T-cell (primary cell): ENCODE measurements at regions not wholly inside any gene's neighbourhood (a gene's known extent, or its start where the extent isn't known, plus 50 kb on each side); places are given as distances from the start of the nearest gene placed in this dataset.
"Not testable (repeated sequence)": the region's sequence is repeated elsewhere in the genome, so short reads cannot be mapped to it uniquely, and the experiment has no call there.

Source experiments
- ATAC-seq, 4 experiments: fragments of 200-7000 bp in 3 of 4; fragments of 150-1000 bp in 1 of 4; cut with Tn5 transposase; replicated peaks in 1 of 4; 1 replicate in 3 of 4; 2 replicates in 1 of 4; pipeline ENCODE4 v1.10.0; 2021; ENCODE audit warnings: moderate library complexity in 3 of 4, mild to moderate bottlenecking in 2 of 4, moderate number of reproducible peaks in 1 of 4
- CTCF ChIA-PET, 2 donors: fragments of 300-600 bp; sonication (Branson Sonifier 250); formaldehyde crosslinking; loops; one replicate each; lab custom pipeline; 2022; ENCODE audit warnings: antibody characterized with exemption in 2 of 2; lab: Charles Lee
- POLR2A ChIA-PET, 2 donors: fragments of 300-600 bp; sonication (Branson Sonifier 250); formaldehyde crosslinking; loops; one replicate each; lab custom pipeline; 2022; ENCODE audit warnings: antibody characterized with exemption in 2 of 2; lab: Charles Lee
- DNase-seq, 35 experiments: peaks; one replicate each; pipeline versions ENCODE4 v3.0.0 to v3.0.0-alpha.2; 2013 to 2023
- H3K27ac ChIP-seq: one replicate; pipeline ENCODE4 v1.5.1; 2013; ENCODE audit warnings: low read length
- H3K27me3 ChIP-seq, 2 experiments: replicated peaks in 1 of 2; 1 replicate in 1 of 2; 2 replicates in 1 of 2; pipeline versions ENCODE4 v1.6.1 to v1.7.0; 2013; ENCODE audit warnings: low read length in 1 of 2, mixed read lengths in 1 of 2; ENCODE audit not compliant: control insufficient read depth in 2 of 2, insufficient read depth in 2 of 2; ENCODE audit errors: extremely low read depth in 1 of 2
- H3K36me3 ChIP-seq, 2 donors: 1 replicate in 1 of 2; 2 replicates in 1 of 2; pipeline versions ENCODE4 v1.6.1 to v1.7.0; 2013; ENCODE audit warnings: low read length in 1 of 2; ENCODE audit not compliant: control insufficient read depth in 2 of 2, insufficient read depth in 1 of 2; ENCODE audit errors: extremely low read depth in 1 of 2
- H3K4me1 ChIP-seq, 2 experiments: 1 replicate in 1 of 2; 2 replicates in 1 of 2; pipeline versions ENCODE4 v1.6.1 to v1.7.0; 2013; ENCODE audit warnings: low read length in 2 of 2, mixed read lengths in 1 of 2; ENCODE audit not compliant: insufficient read depth in 2 of 2, control insufficient read depth in 1 of 2; ENCODE audit errors: extremely low read depth in 1 of 2
- H3K4me3 ChIP-seq, 2 donors: 1 replicate in 1 of 2; 2 replicates in 1 of 2; pipeline versions ENCODE4 v1.5.1 to v1.7.0; 2013; ENCODE audit warnings: mild to moderate bottlenecking in 2 of 2, low read length in 1 of 2, moderate library complexity in 1 of 2; ENCODE audit not compliant: control insufficient read depth in 1 of 2; ENCODE audit errors: extremely low read depth in 1 of 2
- H3K9me3 ChIP-seq: 2 replicates; pipeline ENCODE4 v1.7.0; 2013
- H3K27ac Mint-ChIP-seq, 2 donors: one replicate each; pipeline ENCODE4 v1.8.0; 2020 to 2021; ENCODE audit warnings: mild to moderate bottlenecking in 2 of 2, mixed read lengths in 2 of 2
- H3K27me3 Mint-ChIP-seq, 2 donors: one replicate each; pipeline ENCODE4 v1.8.0; 2021 to 2022; ENCODE audit warnings: mixed read lengths in 2 of 2
- H3K36me3 Mint-ChIP-seq: one replicate; pipeline ENCODE4 v1.8.0; 2021; ENCODE audit warnings: mixed read lengths
- H3K4me1 Mint-ChIP-seq, 3 donors: one replicate each; pipeline ENCODE4 v1.8.0; 2020 to 2022; ENCODE audit warnings: mixed read lengths in 3 of 3, mild to moderate bottlenecking in 1 of 3
- H3K4me3 Mint-ChIP-seq, 3 donors: one replicate each; pipeline ENCODE4 v1.8.0; 2020 to 2022; ENCODE audit warnings: mild to moderate bottlenecking in 3 of 3, mixed read lengths in 3 of 3, moderate library complexity in 3 of 3
- H3K9me3 Mint-ChIP-seq, 3 donors: one replicate each; pipeline ENCODE4 v1.8.0; 2020 to 2022; ENCODE audit warnings: mixed read lengths in 3 of 3
- WGBS: methylation state at CpG from one replicate; pipeline ENCODE4 v1.1.5; 2013; ENCODE audit warnings: missing lambda C conversion rate; ENCODE audit not compliant: insufficient coverage; 5-methylcytosine and 5-hydroxymethylcytosine counted together

- Histone ChIP-seq H3K9me3 (peaks cover 2% of the 10 kb centered on the region), H3K27ac (no peak overlapping the region), H3K4me1 (no peaks in the 10 kb centered on the region), H3K27me3 (no peaks in the 10 kb centered on the region), H3K4me3 (no peak overlapping the region), H3K36me3 (no peaks in the 10 kb centered on the region)
- Mint-ChIP-seq H3K9me3 (peaks cover 6 to 25% (median 20%) of the 10 kb centered on the region in 3 donors), H3K4me3 (no peak overlapping the region), H3K36me3 (no peaks in the 10 kb centered on the region), H3K27ac (no peak overlapping the region), H3K27me3 (no peaks in the 10 kb centered on the region), H3K4me1 (no peaks in the 10 kb centered on the region)
- POLR2A ChIA-PET, result no interaction called here
- no CpG with 5 or more reads among the region's 3 CpGs for WGBS
- ATAC-seq (no peak), DNase-seq (no peak)
- CTCF ChIA-PET, result no interaction called here
These were observed 1851.1 kb downstream of the PCDH9 start for GRCh38 chr13:65378943-65379519.

- peaks cover 2% of the 10 kb centered on the region for H3K9me3 ChIP-seq
- H3K4me1 Mint-ChIP-seq, result no peaks in the 10 kb centered on the region
- H3K4me3 ChIP-seq, result no peak overlapping the region
- H3K4me3 Mint-ChIP-seq, result no peak overlapping the region
- ChIA-PET CTCF (no interaction called here), POLR2A (no interaction called here)
- DNase-seq (no peak), ATAC-seq (no peak)
- no peaks in the 10 kb centered on the region for H3K36me3 ChIP-seq
- H3K9me3 Mint-ChIP-seq, result peaks cover 2 to 19% (median 17%) of the 10 kb centered on the region in 3 donors
- H3K27ac ChIP-seq, result no peak overlapping the region
- no peak overlapping the region for H3K27ac Mint-ChIP-seq
- H3K27me3 Mint-ChIP-seq, result no peaks in the 10 kb centered on the region
- no peaks in the 10 kb centered on the region for H3K27me3 ChIP-seq
- no CpG with 5 or more reads among the region's 1 CpG for WGBS
- no peaks in the 10 kb centered on the region for H3K36me3 Mint-ChIP-seq
- H3K4me1 ChIP-seq, result no peaks in the 10 kb centered on the region
These were observed 1851.7 kb downstream of the PCDH9 start for GRCh38 chr13:65378484-65378883.

GRCh38 chr13:65368832-65369231 lies 1861.3 kb downstream of the PCDH9 start:
- Histone ChIP-seq H3K9me3 (no peaks in the 10 kb centered on the region), H3K4me1 (no peaks in the 10 kb centered on the region), H3K36me3 (no peaks in the 10 kb centered on the region), H3K4me3 (no peak overlapping the region), H3K27ac (no peak overlapping the region), H3K27me3 (no peaks in the 10 kb centered on the region)
- H3K9me3 Mint-ChIP-seq, result peaks cover 13 to 23% (median 18%) of the 10 kb centered on the region in 3 donors
- ATAC-seq (no peak), DNase-seq (no peak)
- no peak overlapping the region for H3K27ac Mint-ChIP-seq
- no peak overlapping the region for H3K4me3 Mint-ChIP-seq
- H3K36me3 Mint-ChIP-seq, result no peaks in the 10 kb centered on the region
- WGBS, result no CpG with 5 or more reads among the region's 6 CpGs
- H3K27me3 Mint-ChIP-seq, result no peaks in the 10 kb centered on the region
- H3K4me1 Mint-ChIP-seq, result no peaks in the 10 kb centered on the region
- CTCF ChIA-PET, result no interaction called here
- POLR2A ChIA-PET, result no interaction called here

GRCh38 chr13:65353951-65354350 lies 1876.2 kb downstream of the PCDH9 start:
- 62% methylated on average over 2 of the region's 2 CpGs for WGBS
- Mint-ChIP-seq H3K9me3 (peaks cover 16 to 19% (median 18%) of the 10 kb centered on the region in 3 donors), H3K4me1 (no peaks in the 10 kb centered on the region), H3K36me3 (no peaks in the 10 kb centered on the region), H3K27me3 (no peaks in the 10 kb centered on the region), H3K27ac (no peak overlapping the region), H3K4me3 (no peak overlapping the region)
- Histone ChIP-seq H3K4me1 (no peaks in the 10 kb centered on the region), H3K36me3 (no peaks in the 10 kb centered on the region), H3K4me3 (no peak overlapping the region), H3K9me3 (no peaks in the 10 kb centered on the region), H3K27me3 (no peaks in the 10 kb centered on the region), H3K27ac (no peak overlapping the region)
- CTCF ChIA-PET, result no interaction called here
- no peak for DNase-seq
- ATAC-seq, result peak in 1 of 4 experiments; percentile 13
- POLR2A ChIA-PET, result no interaction called here

GRCh38 chr13:65353150-65353549 lies 1877.0 kb downstream of the PCDH9 start:
- 65% methylated on average over 3 of the region's 3 CpGs for WGBS
- peaks cover 12 to 20% (median 19%) of the 10 kb centered on the region in 3 donors for H3K9me3 Mint-ChIP-seq
- H3K27ac Mint-ChIP-seq, H3K9me3 ChIP-seq, DNase-seq, POLR2A ChIA-PET, ATAC-seq, H3K4me3 Mint-ChIP-seq, CTCF ChIA-PET, H3K4me3 ChIP-seq, H3K27me3 ChIP-seq, H3K4me1 ChIP-seq, H3K27ac ChIP-seq, H3K36me3 Mint-ChIP-seq, H3K4me1 Mint-ChIP-seq, H3K27me3 Mint-ChIP-seq, H3K36me3 ChIP-seq: not testable (repeated sequence)

- Histone ChIP-seq H3K4me3 (no peak overlapping the region), H3K27me3 (no peaks in the 10 kb centered on the region), H3K4me1 (no peaks in the 10 kb centered on the region), H3K9me3 (no peaks in the 10 kb centered on the region), H3K36me3 (no peaks in the 10 kb centered on the region), H3K27ac (no peak overlapping the region)
- H3K9me3 Mint-ChIP-seq, result peaks cover 15 to 17% (median 16%) of the 10 kb centered on the region in 3 donors
- no peaks in the 10 kb centered on the region for H3K27me3 Mint-ChIP-seq
- WGBS, result no CpG with 5 or more reads among the region's 2 CpGs
- no peaks in the 10 kb centered on the region for H3K36me3 Mint-ChIP-seq
- ChIA-PET CTCF (interaction anchor here in 1 of 2 donors (0.7 kb wide), 1 partner anchor 123 kb away, joined by 3 read pairs; no protein-coding TSS in a partner anchor), POLR2A (no interaction called here)
- DNase-seq (no peak), ATAC-seq (no peak)
- H3K27ac Mint-ChIP-seq, result no peak overlapping the region
- no peak overlapping the region for H3K4me3 Mint-ChIP-seq
- no peaks in the 10 kb centered on the region for H3K4me1 Mint-ChIP-seq
These were observed 1882.6 kb downstream of the PCDH9 start for GRCh38 chr13:65347420-65348030.
